ENCODE measurements at regions not wholly inside any gene's neighbourhood (a gene's known extent, or its start where the extent isn't known, plus 50 kb on each side); places are given as distances from the start of the nearest gene placed in this dataset.
"Not testable (repeated sequence)": the region's sequence is repeated elsewhere in the genome, so short reads cannot be mapped to it uniquely, and the experiment has no call there.

DNA sequence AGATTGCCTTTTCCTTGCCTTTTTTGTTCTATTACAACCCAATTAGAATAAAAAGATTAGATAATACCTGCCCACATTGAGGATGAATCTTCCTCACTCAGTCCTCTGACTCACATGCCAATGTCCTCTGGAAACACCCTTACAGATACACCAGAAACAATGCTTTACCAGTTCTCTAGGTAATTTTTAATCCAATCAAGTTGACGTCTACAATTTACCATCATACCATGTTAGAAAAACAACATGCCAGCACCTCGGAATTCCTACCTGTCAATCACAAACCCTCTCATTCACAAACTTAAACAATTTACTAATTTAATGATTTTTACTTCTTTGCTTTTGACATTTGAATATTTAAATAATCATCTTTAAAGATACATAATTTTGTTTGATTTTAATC is 953.8 kb downstream of the TRHDE start:
- Histone ChIP-seq H3K4me1 (ENCODE audit: low read length) (no peaks in the 10 kb centered on the region), H3K4me3 (ENCODE audit: low read length) (no peak overlapping the region), H3K27me3 (ENCODE audit: low read length) (no peaks in the 10 kb centered on the region), H3K9me2 (replicated peaks; ENCODE audit: insufficient read depth, low read length) (no peaks in the 10 kb centered on the region), H3K4me2 (ENCODE audit: low read depth, low read length, poor library complexity, severe bottlenecking) (no peak overlapping the region), H2AFZ (ENCODE audit: low read length) (no peak overlapping the region), H3K9ac (ENCODE audit: low read length) (no peak overlapping the region), H3K79me2 (ENCODE audit: low read length) (no peaks in the 10 kb centered on the region), H3K36me3 (ENCODE audit: insufficient read depth, low read length) (no peaks in the 10 kb centered on the region), H3K27ac (ENCODE audit: low read length) (no peak overlapping the region), H4K20me1 (ENCODE audit: insufficient read depth, low read depth, low read length) (no peaks in the 10 kb centered on the region), H3K9me3 (ENCODE audit: low read length) (peaks cover 19% of the 10 kb centered on the region)
- no peak for DNase-seq

DNA sequence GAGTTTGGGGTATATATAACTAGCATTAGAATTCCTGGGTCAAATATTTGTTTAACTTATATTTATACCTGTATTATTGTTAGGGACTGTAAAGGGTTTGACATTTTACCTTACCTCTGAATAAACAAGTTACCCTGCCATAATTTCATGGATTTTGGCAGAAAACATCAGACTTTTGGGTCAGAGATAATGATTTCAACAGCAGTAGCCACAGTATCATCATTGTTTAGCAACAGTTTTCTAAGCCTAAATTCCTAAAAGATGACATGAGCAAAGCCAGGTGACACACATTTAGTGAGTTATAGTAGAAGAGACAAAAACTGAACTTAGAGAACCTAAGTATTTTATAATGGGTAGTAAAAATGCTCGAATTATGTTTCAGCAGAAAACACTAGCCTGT is 954.4 kb downstream of the TRHDE start:
- Histone ChIP-seq H3K9ac (ENCODE audit: low read length) (no peak overlapping the region), H3K27me3 (ENCODE audit: low read length) (no peaks in the 10 kb centered on the region), H3K9me2 (replicated peaks; ENCODE audit: insufficient read depth, low read length) (no peaks in the 10 kb centered on the region), H3K9me3 (ENCODE audit: low read length) (peaks cover 19% of the 10 kb centered on the region), H3K4me2 (ENCODE audit: low read depth, low read length, poor library complexity, severe bottlenecking) (no peak overlapping the region), H3K4me3 (ENCODE audit: low read length) (no peak overlapping the region), H3K4me1 (ENCODE audit: low read length) (no peaks in the 10 kb centered on the region), H4K20me1 (ENCODE audit: insufficient read depth, low read depth, low read length) (no peaks in the 10 kb centered on the region), H3K79me2 (ENCODE audit: low read length) (no peaks in the 10 kb centered on the region), H3K27ac (ENCODE audit: low read length) (no peak overlapping the region), H3K36me3 (ENCODE audit: insufficient read depth, low read length) (no peaks in the 10 kb centered on the region), H2AFZ (ENCODE audit: low read length) (no peak overlapping the region)
- no peak for DNase-seq

DNA sequence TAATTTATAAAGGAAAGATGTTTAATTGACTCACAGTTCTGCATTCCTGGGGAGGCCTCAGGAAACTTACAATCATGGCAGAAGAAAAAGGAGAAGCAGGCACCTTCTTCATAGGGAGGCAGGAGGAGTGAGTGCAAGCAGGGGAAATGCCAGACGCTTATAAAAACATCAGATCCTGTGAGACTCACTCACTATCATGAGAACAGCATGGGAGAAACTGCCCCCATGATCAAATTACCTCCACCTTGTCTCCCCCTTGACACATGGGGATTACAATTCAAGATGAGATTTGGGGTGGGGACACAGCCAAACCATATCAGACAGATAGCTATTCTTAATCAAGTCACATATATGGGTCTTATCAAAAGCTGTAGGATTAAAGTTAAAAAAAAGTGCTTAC is 956.7 kb downstream of the TRHDE start:
- peaks cover 33% of the 10 kb centered on the region for H3K9me3 ChIP-seq (ENCODE audit: low read length)
- not testable (repeated sequence) for DNase-seq; H3K4me1 ChIP-seq (ENCODE audit: low read length); H3K9ac ChIP-seq (ENCODE audit: low read length); H3K9me2 ChIP-seq (replicated peaks; ENCODE audit: insufficient read depth, low read length); H3K36me3 ChIP-seq (ENCODE audit: insufficient read depth, low read length); H3K79me2 ChIP-seq (ENCODE audit: low read length); H3K4me3 ChIP-seq (ENCODE audit: low read length); H4K20me1 ChIP-seq (ENCODE audit: insufficient read depth, low read depth, low read length); H3K27ac ChIP-seq (ENCODE audit: low read length); H3K4me2 ChIP-seq (ENCODE audit: low read depth, low read length, poor library complexity, severe bottlenecking); H3K27me3 ChIP-seq (ENCODE audit: low read length); H2AFZ ChIP-seq (ENCODE audit: low read length)

DNA sequence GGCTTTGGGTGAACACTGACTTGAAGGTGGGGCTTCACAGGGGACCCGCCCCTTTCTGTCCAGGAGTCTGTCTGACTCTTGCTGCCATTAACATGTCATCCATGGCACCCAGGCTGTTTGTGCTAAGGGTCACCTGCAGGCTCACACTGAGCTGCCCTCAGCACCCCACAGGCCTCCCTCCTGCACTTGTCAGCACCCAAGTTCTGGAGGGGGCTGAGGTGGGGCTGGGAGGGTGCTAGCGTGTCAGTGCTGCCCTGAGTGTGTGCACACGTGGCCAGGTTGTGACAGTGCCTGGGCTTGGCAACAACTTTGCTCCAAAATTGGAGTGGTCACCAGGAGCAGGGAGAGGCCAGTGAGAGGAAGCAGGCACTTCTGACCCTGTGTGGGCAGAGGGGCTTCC is 963.2 kb downstream of the TRHDE start:
- no peak overlapping the region for H3K9ac ChIP-seq (ENCODE audit: low read length)
- H3K4me3 ChIP-seq (ENCODE audit: low read length), result no peak overlapping the region
- H4K20me1 ChIP-seq (ENCODE audit: insufficient read depth, low read depth, low read length), result no peaks in the 10 kb centered on the region
- H2AFZ ChIP-seq (ENCODE audit: low read length), result no peak overlapping the region
- no peaks in the 10 kb centered on the region for H3K4me1 ChIP-seq (ENCODE audit: low read length)
- no peaks in the 10 kb centered on the region for H3K36me3 ChIP-seq (ENCODE audit: insufficient read depth, low read length)
- no peaks in the 10 kb centered on the region for H3K79me2 ChIP-seq (ENCODE audit: low read length)
- no peaks in the 10 kb centered on the region for H3K27me3 ChIP-seq (ENCODE audit: low read length)
- peaks cover 46% of the 10 kb centered on the region for H3K9me3 ChIP-seq (ENCODE audit: low read length)
- no peak overlapping the region for H3K27ac ChIP-seq (ENCODE audit: low read length)
- no peaks in the 10 kb centered on the region for H3K9me2 ChIP-seq (replicated peaks; ENCODE audit: insufficient read depth, low read length)
- no peak for DNase-seq
- H3K4me2 ChIP-seq (ENCODE audit: low read depth, low read length, poor library complexity, severe bottlenecking), result no peak overlapping the region

DNA sequence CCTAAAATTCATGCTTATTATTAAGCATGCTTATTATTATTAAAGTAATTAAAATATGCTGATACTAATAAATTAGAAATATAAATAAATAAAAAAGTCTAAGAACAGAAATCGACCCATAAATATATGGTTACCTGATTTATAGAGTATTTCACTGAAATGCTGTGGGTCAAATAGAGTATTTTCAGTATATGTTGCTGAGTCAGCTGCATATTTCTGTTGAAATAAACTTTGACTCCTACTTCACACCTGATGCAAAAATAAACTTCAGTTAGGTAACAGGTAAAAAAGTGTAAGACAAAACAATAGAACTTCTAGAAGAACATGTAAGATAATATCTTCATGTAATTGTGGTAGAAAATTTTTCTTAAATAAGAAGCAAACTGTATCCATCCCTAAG is 967.9 kb downstream of the TRHDE start:
- H3K27me3 ChIP-seq (ENCODE audit: low read length), result no peaks in the 10 kb centered on the region
- H3K4me1 ChIP-seq (ENCODE audit: low read length), result no peaks in the 10 kb centered on the region
- H3K27ac ChIP-seq (ENCODE audit: low read length), result no peak overlapping the region
- H2AFZ ChIP-seq (ENCODE audit: low read length), result no peak overlapping the region
- H3K9me3 ChIP-seq (ENCODE audit: low read length), result peaks cover 22% of the 10 kb centered on the region
- no peak overlapping the region for H3K4me2 ChIP-seq (ENCODE audit: low read depth, low read length, poor library complexity, severe bottlenecking)
- no peaks in the 10 kb centered on the region for H3K36me3 ChIP-seq (ENCODE audit: insufficient read depth, low read length)
- no peaks in the 10 kb centered on the region for H3K9me2 ChIP-seq (replicated peaks; ENCODE audit: insufficient read depth, low read length)
- H4K20me1 ChIP-seq (ENCODE audit: insufficient read depth, low read depth, low read length), result no peaks in the 10 kb centered on the region
- no peak overlapping the region for H3K4me3 ChIP-seq (ENCODE audit: low read length)
- DNase-seq, result no peak
- no peak overlapping the region for H3K9ac ChIP-seq (ENCODE audit: low read length)
- H3K79me2 ChIP-seq (ENCODE audit: low read length), result no peaks in the 10 kb centered on the region

DNA sequence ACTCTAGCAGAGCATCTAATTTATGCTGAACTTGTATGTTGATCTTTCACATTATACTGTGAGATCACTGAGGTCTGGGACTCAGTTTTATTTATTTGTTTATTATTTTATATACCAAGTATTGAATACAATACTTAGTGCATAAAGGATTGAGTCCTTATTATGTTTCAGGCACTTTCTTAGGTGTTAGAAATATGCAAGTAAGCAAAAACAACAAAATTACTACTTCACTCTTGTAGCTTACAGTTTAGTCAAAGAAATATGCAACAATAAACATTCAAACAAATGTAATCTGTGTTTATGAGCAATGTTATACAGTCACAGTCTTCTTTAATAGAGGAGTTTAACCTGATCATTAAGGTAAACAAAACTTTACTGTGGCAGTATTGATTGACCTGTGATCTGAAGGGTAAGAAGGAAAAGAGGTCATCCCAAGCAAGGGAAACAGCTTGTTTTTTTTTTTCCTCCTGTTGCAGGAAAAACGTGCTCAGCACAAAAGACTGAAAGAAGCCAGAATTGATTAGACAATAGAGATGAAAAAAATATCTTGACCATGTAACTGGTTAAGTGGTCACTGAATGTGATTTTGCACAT is 990.7 kb downstream of the TRHDE start:
- no peaks in the 10 kb centered on the region for H4K20me1 ChIP-seq (ENCODE audit: insufficient read depth, low read depth, low read length)
- no peak overlapping the region for H3K27ac ChIP-seq (ENCODE audit: low read length)
- no peak overlapping the region for H3K4me3 ChIP-seq (ENCODE audit: low read length)
- H3K4me2 ChIP-seq (ENCODE audit: low read depth, low read length, poor library complexity, severe bottlenecking), result no peak overlapping the region
- no peaks in the 10 kb centered on the region for H3K9me2 ChIP-seq (replicated peaks; ENCODE audit: insufficient read depth, low read length)
- H3K9me3 ChIP-seq (ENCODE audit: low read length), result peaks cover 39% of the 10 kb centered on the region
- no peak overlapping the region for H3K9ac ChIP-seq (ENCODE audit: low read length)
- no peaks in the 10 kb centered on the region for H3K4me1 ChIP-seq (ENCODE audit: low read length)
- DNase-seq, result no peak
- no peaks in the 10 kb centered on the region for H3K27me3 ChIP-seq (ENCODE audit: low read length)
- H2AFZ ChIP-seq (ENCODE audit: low read length), result no peak overlapping the region
- no peaks in the 10 kb centered on the region for H3K79me2 ChIP-seq (ENCODE audit: low read length)
- H3K36me3 ChIP-seq (ENCODE audit: insufficient read depth, low read length), result no peaks in the 10 kb centered on the region

DNA sequence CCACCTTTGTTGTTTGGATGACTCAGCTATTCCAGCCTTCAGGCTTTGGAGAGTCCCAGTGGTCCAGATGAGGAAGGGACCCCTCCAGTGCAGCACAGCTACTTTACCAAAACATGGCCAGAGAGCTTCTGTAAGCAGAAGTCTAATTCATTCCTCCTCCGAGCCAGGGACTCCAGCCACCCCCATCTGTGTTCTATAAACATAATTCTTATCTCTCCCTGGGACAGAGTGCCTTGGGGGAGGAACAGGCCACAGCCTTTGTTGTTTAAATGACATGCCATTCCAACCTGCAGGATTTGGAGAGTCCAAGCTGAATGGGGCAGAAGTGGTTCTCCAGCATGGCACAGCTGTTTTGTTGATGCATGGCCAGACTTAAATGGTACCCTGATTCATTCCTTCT is 994.0 kb downstream of the TRHDE start:
- peaks cover 24% of the 10 kb centered on the region for H3K9me3 ChIP-seq (ENCODE audit: low read length)
- H3K36me3 ChIP-seq (ENCODE audit: insufficient read depth, low read length), result no peaks in the 10 kb centered on the region
- H3K9ac ChIP-seq (ENCODE audit: low read length), result no peak overlapping the region
- H3K9me2 ChIP-seq (replicated peaks; ENCODE audit: insufficient read depth, low read length), result no peaks in the 10 kb centered on the region
- H3K27ac ChIP-seq (ENCODE audit: low read length), result no peak overlapping the region
- no peak overlapping the region for H3K4me2 ChIP-seq (ENCODE audit: low read depth, low read length, poor library complexity, severe bottlenecking)
- H3K27me3 ChIP-seq (ENCODE audit: low read length), result no peaks in the 10 kb centered on the region
- H2AFZ ChIP-seq (ENCODE audit: low read length), result no peak overlapping the region
- no peaks in the 10 kb centered on the region for H3K79me2 ChIP-seq (ENCODE audit: low read length)
- H3K4me1 ChIP-seq (ENCODE audit: low read length), result no peaks in the 10 kb centered on the region
- H4K20me1 ChIP-seq (ENCODE audit: insufficient read depth, low read depth, low read length), result no peaks in the 10 kb centered on the region
- H3K4me3 ChIP-seq (ENCODE audit: low read length), result no peak overlapping the region
- no peak for DNase-seq

DNA sequence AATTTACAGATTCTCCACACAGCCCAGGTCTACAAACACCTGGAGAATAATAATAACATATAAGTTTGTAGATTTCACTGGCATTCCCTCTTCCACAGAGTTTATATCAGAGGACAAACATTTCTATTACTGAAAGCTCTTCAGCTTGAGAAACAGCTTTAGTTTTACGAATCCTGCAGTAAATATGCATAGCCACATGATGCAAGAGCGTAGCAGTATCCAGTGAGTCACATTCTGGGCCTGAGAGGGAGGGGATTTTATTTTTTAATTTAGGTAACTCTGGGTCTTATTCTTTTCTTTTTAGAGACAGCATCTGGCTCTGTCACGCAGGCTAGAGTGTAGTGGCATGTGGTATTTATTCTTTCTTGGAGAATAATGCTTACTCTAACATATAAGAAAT is 1002.8 kb downstream of the TRHDE start:
- Histone ChIP-seq H3K4me3 (ENCODE audit: low read length) (no peak overlapping the region), H2AFZ (ENCODE audit: low read length) (no peak overlapping the region), H4K20me1 (ENCODE audit: insufficient read depth, low read depth, low read length) (no peaks in the 10 kb centered on the region), H3K27me3 (ENCODE audit: low read length) (no peaks in the 10 kb centered on the region), H3K9me2 (replicated peaks; ENCODE audit: insufficient read depth, low read length) (no peaks in the 10 kb centered on the region), H3K36me3 (ENCODE audit: insufficient read depth, low read length) (no peaks in the 10 kb centered on the region), H3K9me3 (ENCODE audit: low read length) (peaks cover 25% of the 10 kb centered on the region), H3K27ac (ENCODE audit: low read length) (no peak overlapping the region), H3K9ac (ENCODE audit: low read length) (no peak overlapping the region), H3K4me2 (ENCODE audit: low read depth, low read length, poor library complexity, severe bottlenecking) (no peak overlapping the region), H3K4me1 (ENCODE audit: low read length) (no peaks in the 10 kb centered on the region), H3K79me2 (ENCODE audit: low read length) (no peaks in the 10 kb centered on the region)
- no peak for DNase-seq

DNA sequence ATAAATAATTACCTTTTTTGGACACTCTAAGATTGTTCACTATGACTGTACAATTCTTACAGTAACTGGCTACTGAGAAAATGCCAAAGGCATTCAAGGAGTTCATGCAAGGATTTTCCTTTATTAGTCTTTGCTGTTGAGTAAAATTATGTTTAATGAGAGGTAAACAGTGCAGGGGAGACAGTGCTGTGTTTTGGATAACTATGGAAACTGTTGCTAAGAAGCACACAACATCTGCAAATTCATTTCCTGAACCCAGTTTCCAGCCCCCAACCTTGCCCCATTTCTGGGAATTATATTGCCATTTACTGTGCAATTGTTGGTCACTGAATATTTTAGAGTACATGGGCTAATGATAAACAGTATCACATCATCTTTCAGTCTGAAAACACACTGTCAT is 1005.8 kb downstream of the TRHDE start:
- H4K20me1 ChIP-seq (ENCODE audit: insufficient read depth, low read depth, low read length), result no peaks in the 10 kb centered on the region
- H2AFZ ChIP-seq (ENCODE audit: low read length), result no peak overlapping the region
- H3K9me3 ChIP-seq (ENCODE audit: low read length), result peaks cover 13% of the 10 kb centered on the region
- H3K27me3 ChIP-seq (ENCODE audit: low read length), result no peaks in the 10 kb centered on the region
- no peaks in the 10 kb centered on the region for H3K4me1 ChIP-seq (ENCODE audit: low read length)
- no peak overlapping the region for H3K4me2 ChIP-seq (ENCODE audit: low read depth, low read length, poor library complexity, severe bottlenecking)
- no peaks in the 10 kb centered on the region for H3K9me2 ChIP-seq (replicated peaks; ENCODE audit: insufficient read depth, low read length)
- no peak for DNase-seq
- no peaks in the 10 kb centered on the region for H3K79me2 ChIP-seq (ENCODE audit: low read length)
- H3K4me3 ChIP-seq (ENCODE audit: low read length), result no peak overlapping the region
- no peaks in the 10 kb centered on the region for H3K36me3 ChIP-seq (ENCODE audit: insufficient read depth, low read length)
- no peak overlapping the region for H3K9ac ChIP-seq (ENCODE audit: low read length)
- H3K27ac ChIP-seq (ENCODE audit: low read length), result no peak overlapping the region
